Gastroesophageal sphincter (tissue), 3 donors: ENCODE measurements at regions not wholly inside any gene's neighbourhood (a gene's known extent, or its start where the extent isn't known, plus 50 kb on each side); places are given as distances from the start of the nearest gene placed in this dataset.

ENCODE experiments used
- CTCF ChIP-seq, 4 experiments: fragments of 200-600 bp in 2 of 4; fragments of 450-650 bp in 2 of 4; sonication (generic) in 1 of 4; IDR thresholded peaks; one replicate each; pipeline ENCODE4 v1.5.1; 2017 to 2019; ENCODE audit warnings: antibody characterized with exemption in 4 of 4, mild to moderate bottlenecking in 2 of 4, moderate library complexity in 2 of 4
- POLR2A ChIP-seq, 2 donors: fragments of 450-650 bp; IDR thresholded peaks; one replicate each; pipeline ENCODE4 v1.6.1; 2017; ENCODE audit warnings: antibody characterized with exemption in 2 of 2, mild to moderate bottlenecking in 2 of 2, moderate library complexity in 1 of 2

- TF ChIP-seq POLR2A (IDR thresholded peaks at IDR 0.05) (no peak), CTCF (IDR thresholded peaks at IDR 0.05) (no peak)
These were observed 138.6 kb upstream of the TSLP start for GRCh38 chr5:110932755-110933488.
